ENCODE measurements at regions not wholly inside any gene's neighbourhood (a gene's known extent, or its start where the extent isn't known, plus 50 kb on each side); places are given as distances from the start of the nearest gene placed in this dataset.

DNA sequence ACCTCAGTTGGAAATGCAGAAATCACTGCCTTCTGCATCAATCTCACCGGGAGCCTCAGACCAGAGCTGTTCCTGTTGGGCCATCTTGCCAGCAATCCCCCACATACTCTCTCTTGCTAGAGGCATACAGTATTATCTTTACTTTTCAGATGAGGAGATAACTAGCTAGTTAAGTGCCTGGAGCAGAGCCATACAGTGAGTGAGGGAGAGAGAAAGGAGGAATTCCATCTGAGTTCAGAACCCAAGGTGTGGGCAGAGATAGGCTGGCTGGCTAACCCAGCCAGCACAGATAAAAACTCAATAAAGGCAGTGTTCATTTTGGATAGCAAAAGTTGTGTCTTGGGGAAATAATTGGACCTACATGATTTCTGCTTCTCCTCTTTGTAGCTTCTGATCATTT lies 268.0 kb upstream of the KIF2A start:
- no peak for TF ChIP-seq CTCF (IDR thresholded peaks at IDR 0.05)
- TF ChIP-seq POLR2A (IDR thresholded peaks at IDR 0.05), result no peak

Measured in lower leg skin (tissue), 3 donors.